Keratinocyte (primary cell): ENCODE measurements at regions not wholly inside any gene's neighbourhood (a gene's known extent, or its start where the extent isn't known, plus 50 kb on each side); places are given as distances from the start of the nearest gene placed in this dataset.

Experiments used
- EZH2 ChIP-seq: IDR thresholded peaks from one replicate; pipeline ENCODE4 v1.6.1; 2012; ENCODE audit warnings: inconsistent platforms, mild to moderate bottlenecking, low read length, moderate library complexity
- TF ChIP-seq, protein P1 (sequence below), 3 experiments: IDR thresholded peaks in 1 of 3; conservative IDR thresholded peaks in 1 of 3; optimal IDR thresholded peaks in 1 of 3; 2 replicates in 2 of 3; 3 replicates in 1 of 3; pipeline versions ENCODE3 to v1.5.1; 2011; ENCODE audit warnings: low read length in 3 of 3, mild to moderate bottlenecking in 3 of 3, moderate library complexity in 2 of 3, control low read depth in 1 of 3, inconsistent platforms in 1 of 3; ENCODE audit not compliant: insufficient read depth in 2 of 3; ENCODE audit errors: extremely low read depth in 1 of 3

DNA sequence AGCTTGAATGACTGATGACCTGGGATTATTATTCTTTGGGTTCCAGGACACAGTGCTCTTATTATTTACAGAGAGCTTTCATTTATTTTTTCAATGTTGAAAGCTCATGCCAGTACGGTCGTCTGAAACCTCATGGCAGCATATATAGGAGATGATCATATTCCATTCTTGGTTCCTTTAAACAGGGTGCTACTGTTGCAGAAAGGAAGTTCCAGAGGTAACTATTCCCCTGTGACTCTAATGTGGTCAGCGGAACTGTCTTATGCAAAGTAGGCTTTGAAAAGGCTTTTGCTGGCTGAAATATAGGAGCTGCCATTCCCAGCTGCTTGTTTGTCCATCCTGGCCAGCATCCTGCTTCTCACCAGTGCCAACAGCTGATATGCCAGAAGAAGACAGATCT, 208.3 kb upstream of the LEF1 start:
- TF ChIP-seq, protein P1, sequence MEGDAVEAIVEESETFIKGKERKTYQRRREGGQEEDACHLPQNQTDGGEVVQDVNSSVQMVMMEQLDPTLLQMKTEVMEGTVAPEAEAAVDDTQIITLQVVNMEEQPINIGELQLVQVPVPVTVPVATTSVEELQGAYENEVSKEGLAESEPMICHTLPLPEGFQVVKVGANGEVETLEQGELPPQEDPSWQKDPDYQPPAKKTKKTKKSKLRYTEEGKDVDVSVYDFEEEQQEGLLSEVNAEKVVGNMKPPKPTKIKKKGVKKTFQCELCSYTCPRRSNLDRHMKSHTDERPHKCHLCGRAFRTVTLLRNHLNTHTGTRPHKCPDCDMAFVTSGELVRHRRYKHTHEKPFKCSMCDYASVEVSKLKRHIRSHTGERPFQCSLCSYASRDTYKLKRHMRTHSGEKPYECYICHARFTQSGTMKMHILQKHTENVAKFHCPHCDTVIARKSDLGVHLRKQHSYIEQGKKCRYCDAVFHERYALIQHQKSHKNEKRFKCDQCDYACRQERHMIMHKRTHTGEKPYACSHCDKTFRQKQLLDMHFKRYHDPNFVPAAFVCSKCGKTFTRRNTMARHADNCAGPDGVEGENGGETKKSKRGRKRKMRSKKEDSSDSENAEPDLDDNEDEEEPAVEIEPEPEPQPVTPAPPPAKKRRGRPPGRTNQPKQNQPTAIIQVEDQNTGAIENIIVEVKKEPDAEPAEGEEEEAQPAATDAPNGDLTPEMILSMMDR (optimal IDR thresholded peaks at IDR 0.05 in 1 of 3, IDR thresholded peaks at IDR 0.05 in 1 of 3, conservative IDR thresholded peaks at IDR 0.05 in 1 of 3; ENCODE audit: extremely low read depth in 1 of 3, insufficient read depth in 2 of 3, low read length in 3 of 3): no peak
- TF ChIP-seq EZH2: no peak
